Activated B cell treated with CpG ODN at 0.5 μM for 24 hours (primary cell): ENCODE measurements at regions not wholly inside any gene's neighbourhood (a gene's known extent, or its start where the extent isn't known, plus 50 kb on each side); places are given as distances from the start of the nearest gene placed in this dataset.
A peak's percentile ranks its signal among the peaks of the same experiment; 100 is the strongest.

Source experiments
- ATAC-seq: fragments of 200-7000 bp; cut with Tn5 transposase; one replicate; pipeline ENCODE4 v1.10.0; 2021; ENCODE audit warnings: low read depth, mild to moderate bottlenecking, moderate library complexity
- CTCF ChIA-PET: fragments of 350-600 bp; sonication (Branson Sonifier 250); formaldehyde crosslinking; loops from one replicate; lab custom pipeline; 2021; ENCODE audit warnings: antibody characterized with exemption; lab: Charles Lee
- POLR2A ChIA-PET: fragments of 350-600 bp; sonication (Branson Sonifier 250); formaldehyde crosslinking; loops from one replicate; lab custom pipeline; 2021; ENCODE audit warnings: antibody characterized with exemption; lab: Charles Lee
- DNase-seq: peaks from one replicate; pipeline ENCODE4 v3.0.0; 2022
- H3K27ac Mint-ChIP-seq: one replicate; pipeline ENCODE4 v1.8.0; 2020; ENCODE audit warnings: mixed read lengths
- H3K27me3 Mint-ChIP-seq: one replicate; pipeline ENCODE4 v1.8.0; 2021; ENCODE audit warnings: mixed read lengths
- H3K36me3 Mint-ChIP-seq: one replicate; pipeline ENCODE4 v1.8.0; 2021; ENCODE audit warnings: low read depth, mixed read lengths
- H3K4me1 Mint-ChIP-seq: one replicate; pipeline ENCODE4 v1.8.0; 2021; ENCODE audit warnings: mixed read lengths
- H3K4me3 Mint-ChIP-seq: one replicate; pipeline ENCODE4 v1.8.0; 2020; ENCODE audit warnings: mild to moderate bottlenecking, mixed read lengths
- H3K9me3 Mint-ChIP-seq: one replicate; pipeline ENCODE4 v1.8.0; 2020; ENCODE audit warnings: mixed read lengths
- CTCF ChIP-seq: fragments of 200-600 bp; IDR thresholded peaks from one replicate; pipeline ENCODE4 v1.8.0; 2022; ENCODE audit warnings: antibody characterized with exemption, mild to moderate bottlenecking
- intact Hi-C: fragments of 100-400 bp; cut with micrococcal nuclease; formaldehyde crosslinking; loops from one replicate; pipeline ENCODE4 v1.15.1; 2024

DNA sequence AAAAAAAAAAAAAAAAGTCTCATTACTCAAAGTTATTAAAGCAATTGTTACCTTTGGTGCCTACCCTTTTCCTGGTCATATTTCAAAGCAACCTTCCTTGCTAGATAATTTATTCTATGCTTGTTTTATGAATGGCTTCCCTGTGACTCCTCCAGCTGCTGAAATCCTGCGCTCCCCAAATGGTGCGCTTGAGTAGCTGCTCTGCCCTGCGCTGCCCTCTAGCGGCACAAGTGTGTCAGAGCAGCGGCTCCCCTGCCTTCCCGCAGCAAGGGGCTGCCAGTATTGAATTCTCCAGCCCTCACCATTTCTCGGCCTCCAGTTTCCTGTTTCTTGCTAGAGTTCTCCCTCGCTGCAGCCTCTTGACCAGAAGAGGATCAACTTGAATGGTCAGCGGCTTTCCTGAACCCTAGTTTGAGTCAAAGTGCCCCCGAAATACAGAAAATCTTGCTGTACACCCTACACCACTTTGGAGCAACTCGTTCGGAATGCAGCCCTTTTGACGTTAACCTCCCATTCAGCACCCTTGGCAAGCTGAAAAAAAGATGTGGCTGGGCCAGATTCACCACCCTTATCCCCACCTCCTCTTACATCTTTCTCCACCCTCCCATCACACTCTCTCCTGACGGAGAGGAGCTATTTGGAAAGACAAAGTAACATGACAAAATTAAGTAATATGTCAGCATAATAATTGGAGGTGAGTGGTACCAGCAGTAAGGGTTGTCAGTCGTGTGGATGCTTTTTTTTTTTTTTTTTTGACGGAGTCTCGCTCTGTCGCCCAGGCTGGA is 60.4 kb upstream of the KLHL31 start:
- Mint-ChIP-seq H3K36me3 (no peaks in the 10 kb centered on the region), H3K27me3 (peaks cover 9% of the 10 kb centered on the region), H3K4me3 (no peak overlapping the region), H3K27ac (no peak overlapping the region), H3K9me3 (no peaks in the 10 kb centered on the region), H3K4me1 (peaks cover 5% of the 10 kb centered on the region)
- peak; percentile 63 for DNase-seq
- ChIA-PET POLR2A (interaction anchor here (1.2 kb wide), 1 partner anchor 233 kb away, joined by 4 read pairs; no protein-coding TSS in a partner anchor), CTCF (interaction anchor here (0.6 to 11.6 kb wide), 16 partner anchors 11 to 830 kb away, joined by 3 to 189 read pairs (median 3); no protein-coding TSS in a partner anchor)
- intact Hi-C loops = loop anchor here (2.0 to 10.0 kb wide), 3 partner anchors 75 to 554 kb away; no protein-coding TSS in a partner anchor
- TF ChIP-seq CTCF = peak; percentile 97
- ATAC-seq = peak; percentile 87

DNA sequence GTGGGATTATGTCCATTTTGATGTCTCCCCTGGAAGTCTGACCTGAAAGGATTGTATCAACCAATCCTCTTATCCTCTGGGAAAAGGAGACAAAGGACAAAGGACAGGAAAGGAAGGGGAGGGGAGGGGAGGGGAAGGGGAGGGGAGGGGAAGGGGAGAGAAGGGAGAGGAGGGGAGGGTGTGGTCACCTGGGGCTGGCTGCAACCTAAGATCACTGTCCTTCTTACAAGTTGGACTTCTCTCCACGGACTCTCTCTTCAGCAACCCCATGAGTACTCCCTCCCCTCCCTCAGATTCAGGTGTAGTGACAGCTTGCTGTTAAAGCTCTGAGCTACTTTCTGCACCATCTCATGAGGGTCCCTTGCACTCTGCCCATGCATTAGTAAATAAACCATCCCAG is 58.9 kb upstream of the KLHL31 start:
- Mint-ChIP-seq H3K4me3 (no peak overlapping the region), H3K9me3 (no peaks in the 10 kb centered on the region), H3K4me1 (peaks cover 5% of the 10 kb centered on the region), H3K27me3 (peaks cover 9% of the 10 kb centered on the region), H3K27ac (no peak overlapping the region), H3K36me3 (no peaks in the 10 kb centered on the region)
- TF ChIP-seq CTCF = no peak
- no peak for ATAC-seq
- POLR2A ChIA-PET = interaction anchor here (1.2 kb wide), 1 partner anchor 231 kb away, joined by 4 read pairs; no protein-coding TSS in a partner anchor
- CTCF ChIA-PET = interaction anchor here (1.7 to 11.6 kb wide), 4 partner anchors 17 to 229 kb away, joined by 5 to 189 read pairs (median 6); no protein-coding TSS in a partner anchor
- DNase-seq = no peak
- intact Hi-C loops = loop anchor here (10.0 kb wide), 1 partner anchor 430 kb away; no protein-coding TSS in a partner anchor

DNA sequence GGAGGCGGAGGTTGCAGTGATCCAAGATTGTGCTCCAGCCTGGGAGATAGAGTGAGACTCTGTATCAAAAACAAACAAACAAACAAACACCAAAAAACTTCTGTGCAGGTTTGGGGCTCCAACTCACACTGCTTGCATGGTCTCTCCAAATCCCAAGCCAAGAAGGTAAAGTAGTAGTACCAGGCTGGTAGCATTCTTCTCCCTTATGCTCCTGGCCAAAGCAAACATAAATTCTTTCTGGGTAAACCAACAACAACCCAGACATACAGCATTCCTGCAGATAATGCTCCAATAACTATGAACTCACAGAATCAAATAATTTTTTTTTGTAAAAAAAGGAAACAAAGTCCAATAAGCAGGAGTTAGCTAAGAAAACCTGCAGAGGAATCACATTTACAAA is 57.8 kb upstream of the KLHL31 start:
- H3K4me3 Mint-ChIP-seq = no peak overlapping the region
- ChIA-PET CTCF (interaction anchor here (0.6 to 11.6 kb wide), 2 partner anchors 8 to 228 kb away, joined by 3 to 189 read pairs; no protein-coding TSS in a partner anchor), POLR2A (interaction anchor here (0.6 kb wide), 1 partner anchor 63 kb away, joined by 5 read pairs; no protein-coding TSS in a partner anchor)
- DNase-seq (no peak), ATAC-seq (no peak)
- H3K9me3 Mint-ChIP-seq = no peaks in the 10 kb centered on the region
- H3K36me3 Mint-ChIP-seq = no peaks in the 10 kb centered on the region
- peaks cover 8% of the 10 kb centered on the region for H3K4me1 Mint-ChIP-seq
- no peak for TF ChIP-seq CTCF
- intact Hi-C loops = loop anchor here (10.0 kb wide), 1 partner anchor 429 kb away; no protein-coding TSS in a partner anchor
- no peak overlapping the region for H3K27ac Mint-ChIP-seq
- peaks cover 9% of the 10 kb centered on the region for H3K27me3 Mint-ChIP-seq

DNA sequence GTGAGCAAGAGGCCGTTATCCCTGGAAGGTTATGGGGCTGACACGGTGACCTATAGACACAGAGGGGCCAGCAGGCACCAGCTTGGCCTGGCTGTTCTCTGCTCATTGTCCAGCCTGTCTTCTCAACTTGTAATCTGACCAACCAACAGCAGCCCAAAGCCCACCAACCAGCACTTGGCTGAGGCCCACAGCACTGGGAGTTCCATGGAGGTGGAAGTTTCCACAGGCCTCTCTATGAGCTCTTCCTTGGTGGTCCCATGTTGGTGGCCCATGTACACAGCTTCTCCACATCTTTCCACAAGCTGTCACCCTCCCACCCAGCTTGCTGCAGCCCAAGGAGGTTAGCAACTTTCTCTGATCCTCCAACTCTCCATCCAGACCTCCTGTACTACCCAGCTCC is 56.2 kb upstream of the KLHL31 start:
- Mint-ChIP-seq H3K27me3 (peaks cover 17% of the 10 kb centered on the region), H3K4me1 (peaks cover 8% of the 10 kb centered on the region), H3K4me3 (no peak overlapping the region), H3K27ac (no peak overlapping the region), H3K36me3 (no peaks in the 10 kb centered on the region), H3K9me3 (no peaks in the 10 kb centered on the region)
- intact Hi-C loops = loop anchor here (10.0 kb wide), 1 partner anchor 427 kb away; no protein-coding TSS in a partner anchor
- TF ChIP-seq CTCF = no peak
- ChIA-PET CTCF (interaction anchor here (11.6 kb wide), 1 partner anchor 226 kb away, joined by 189 read pairs; no protein-coding TSS in a partner anchor), POLR2A (no interaction called here)
- ATAC-seq (no peak), DNase-seq (no peak)
